BJ (cell line): ENCODE measurements at regions not wholly inside any gene's neighbourhood (a gene's known extent, or its start where the extent isn't known, plus 50 kb on each side); places are given as distances from the start of the nearest gene placed in this dataset.

Source experiments
- CTCF ChIA-PET: fragments of 350-600 bp; formaldehyde crosslinking; extraction: SDS; loops from one replicate; lab custom pipeline; 2021; ENCODE audit warnings: antibody characterized with exemption, inconsistent platforms; lab: Yijun Ruan, JAX
- POLR2A ChIA-PET: fragments of 300-600 bp; sonication (Branson Sonifier 250); formaldehyde crosslinking; extraction: SDS; loops from one replicate; lab custom pipeline; 2021; ENCODE audit warnings: antibody characterized with exemption; lab: Charles Lee
- DNase-seq: peaks from one replicate; pipeline ENCODE4 v3.0.0-alpha.2; 2011; ENCODE audit warnings: low read depth
- H3K27me3 ChIP-seq: 2 replicates; pipeline ENCODE4 v1.6.0; 2011; ENCODE audit warnings: low read length; ENCODE audit not compliant: control insufficient read depth, insufficient read depth
- H3K36me3 ChIP-seq: 2 replicates; pipeline ENCODE4 v1.5.1; 2011; ENCODE audit warnings: low read length; ENCODE audit not compliant: control insufficient read depth, insufficient read depth
- H3K4me3 ChIP-seq: 2 replicates; pipeline ENCODE4 v1.5.1; 2011; ENCODE audit warnings: low read depth, mild to moderate bottlenecking, control low read depth, low read length
- TF ChIP-seq, protein P1 (sequence below): IDR thresholded peaks from 2 replicates; pipeline ENCODE4 v1.5.1; 2011; ENCODE audit warnings: low read depth, mild to moderate bottlenecking, control low read depth, inconsistent platforms, low read length, moderate library complexity; ENCODE audit not compliant: insufficient read depth

GRCh38 chr2:67169417-67170140, 227.6 kb upstream of the ETAA1 start:
- TF ChIP-seq, protein P1, sequence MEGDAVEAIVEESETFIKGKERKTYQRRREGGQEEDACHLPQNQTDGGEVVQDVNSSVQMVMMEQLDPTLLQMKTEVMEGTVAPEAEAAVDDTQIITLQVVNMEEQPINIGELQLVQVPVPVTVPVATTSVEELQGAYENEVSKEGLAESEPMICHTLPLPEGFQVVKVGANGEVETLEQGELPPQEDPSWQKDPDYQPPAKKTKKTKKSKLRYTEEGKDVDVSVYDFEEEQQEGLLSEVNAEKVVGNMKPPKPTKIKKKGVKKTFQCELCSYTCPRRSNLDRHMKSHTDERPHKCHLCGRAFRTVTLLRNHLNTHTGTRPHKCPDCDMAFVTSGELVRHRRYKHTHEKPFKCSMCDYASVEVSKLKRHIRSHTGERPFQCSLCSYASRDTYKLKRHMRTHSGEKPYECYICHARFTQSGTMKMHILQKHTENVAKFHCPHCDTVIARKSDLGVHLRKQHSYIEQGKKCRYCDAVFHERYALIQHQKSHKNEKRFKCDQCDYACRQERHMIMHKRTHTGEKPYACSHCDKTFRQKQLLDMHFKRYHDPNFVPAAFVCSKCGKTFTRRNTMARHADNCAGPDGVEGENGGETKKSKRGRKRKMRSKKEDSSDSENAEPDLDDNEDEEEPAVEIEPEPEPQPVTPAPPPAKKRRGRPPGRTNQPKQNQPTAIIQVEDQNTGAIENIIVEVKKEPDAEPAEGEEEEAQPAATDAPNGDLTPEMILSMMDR: no peak
- Histone ChIP-seq H3K27me3 (no peaks in the 10 kb centered on the region), H3K36me3 (no peaks in the 10 kb centered on the region), H3K4me3 (no peak overlapping the region)
- DNase-seq: peak; percentile 61
- POLR2A ChIA-PET: no interaction called here
- CTCF ChIA-PET: interaction anchor here (1.1 to 1.6 kb wide), 2 partner anchors 10 to 51 kb away, joined by 3 read pairs; no protein-coding TSS in a partner anchor

- Histone ChIP-seq H3K4me3 (no peak overlapping the region), H3K27me3 (no peaks in the 10 kb centered on the region), H3K36me3 (no peaks in the 10 kb centered on the region)
- POLR2A ChIA-PET: no interaction called here
- TF ChIP-seq, protein P1: no peak
- CTCF ChIA-PET: interaction anchor here (1.2 kb wide), 1 partner anchor 10 kb away, joined by 3 read pairs; no protein-coding TSS in a partner anchor
- DNase-seq: no peak
These were observed 217.6 kb upstream of the ETAA1 start for GRCh38 chr2:67179526-67179925.

- DNase-seq: no peak
- TF ChIP-seq, protein P1: no peak
- Histone ChIP-seq H3K36me3 (no peaks in the 10 kb centered on the region), H3K27me3 (no peaks in the 10 kb centered on the region), H3K4me3 (no peak overlapping the region)
- POLR2A ChIA-PET: no interaction called here
- CTCF ChIA-PET: no interaction called here
These were observed 216.3 kb upstream of the ETAA1 start for GRCh38 chr2:67180841-67181240.

- DNase-seq: no peak
- CTCF ChIA-PET: no interaction called here
- Histone ChIP-seq H3K27me3 (no peaks in the 10 kb centered on the region), H3K4me3 (no peak overlapping the region), H3K36me3 (no peaks in the 10 kb centered on the region)
- TF ChIP-seq, protein P1: no peak
- POLR2A ChIA-PET: no interaction called here
These were observed 214.2 kb upstream of the ETAA1 start for GRCh38 chr2:67182884-67183283.

DNA sequence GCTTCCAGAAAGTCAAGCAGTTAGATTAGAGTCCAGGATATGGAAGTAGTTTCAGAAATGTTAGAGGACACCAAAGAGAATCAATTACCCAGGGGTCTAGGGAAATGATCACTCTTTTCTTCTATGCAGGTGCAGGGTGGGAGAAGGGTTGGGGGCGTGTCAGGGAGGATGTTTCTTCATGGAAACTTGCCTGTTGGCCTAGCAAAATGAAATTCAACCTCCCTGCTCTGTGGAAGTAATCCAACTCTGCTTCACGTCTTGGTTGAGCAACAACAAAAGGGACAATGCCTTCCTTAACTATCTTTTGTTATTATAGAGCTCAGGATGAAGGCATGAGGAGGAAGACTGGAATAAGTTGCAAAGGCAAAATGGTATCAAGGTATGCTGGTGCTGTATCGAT, 210.8 kb upstream of the ETAA1 start:
- CTCF ChIA-PET: no interaction called here
- POLR2A ChIA-PET: no interaction called here
- DNase-seq: no peak
- TF ChIP-seq, protein P1: no peak
- Histone ChIP-seq H3K27me3 (no peaks in the 10 kb centered on the region), H3K4me3 (no peak overlapping the region), H3K36me3 (no peaks in the 10 kb centered on the region)
